Thyroid gland (tissue), 4 donors: ENCODE measurements at regions not wholly inside any gene's neighbourhood (a gene's known extent, or its start where the extent isn't known, plus 50 kb on each side); places are given as distances from the start of the nearest gene placed in this dataset.

Experiments used
- POLR2A ChIP-seq, 2 donors: fragments of 450-650 bp; IDR thresholded peaks; one replicate each; pipeline ENCODE4 v1.6.1; 2017; ENCODE audit warnings: antibody characterized with exemption in 2 of 2, mild to moderate bottlenecking in 2 of 2, moderate library complexity in 1 of 2
- TF ChIP-seq, protein P1 (sequence below), 6 experiments: fragments of 200-600 bp in 3 of 6; fragments of 450-650 bp in 3 of 6; sonication (generic) in 3 of 6; IDR thresholded peaks; one replicate each; pipeline ENCODE4 v1.5.1; 2016 to 2019; ENCODE audit warnings: antibody characterized with exemption in 6 of 6, mild to moderate bottlenecking in 2 of 6, inconsistent platforms in 1 of 6, moderate library complexity in 1 of 6

DNA sequence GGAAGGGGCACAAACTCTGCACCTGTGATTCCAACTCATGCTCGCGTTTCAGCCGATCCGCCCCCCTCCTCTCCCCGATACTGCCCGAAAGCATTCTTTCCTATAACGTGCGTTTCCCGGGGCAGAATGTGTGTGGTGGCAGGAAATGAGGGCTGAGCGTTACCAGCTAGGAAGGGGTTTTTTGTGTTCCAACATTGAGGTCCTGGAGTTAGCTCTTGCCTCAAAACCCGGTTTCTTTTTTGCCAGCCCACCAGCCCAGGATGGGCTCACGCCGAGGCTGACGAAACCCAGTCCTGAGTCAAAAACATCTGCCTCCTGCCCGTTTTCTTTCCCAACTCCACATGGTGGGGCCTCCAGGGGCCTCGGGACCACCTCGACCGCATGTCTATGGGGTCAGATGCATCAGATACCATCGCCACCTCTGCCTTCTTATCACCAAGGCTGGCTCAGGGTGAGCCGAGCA lies 113.7 kb upstream of the COPS8 start:
- TF ChIP-seq, protein P1, sequence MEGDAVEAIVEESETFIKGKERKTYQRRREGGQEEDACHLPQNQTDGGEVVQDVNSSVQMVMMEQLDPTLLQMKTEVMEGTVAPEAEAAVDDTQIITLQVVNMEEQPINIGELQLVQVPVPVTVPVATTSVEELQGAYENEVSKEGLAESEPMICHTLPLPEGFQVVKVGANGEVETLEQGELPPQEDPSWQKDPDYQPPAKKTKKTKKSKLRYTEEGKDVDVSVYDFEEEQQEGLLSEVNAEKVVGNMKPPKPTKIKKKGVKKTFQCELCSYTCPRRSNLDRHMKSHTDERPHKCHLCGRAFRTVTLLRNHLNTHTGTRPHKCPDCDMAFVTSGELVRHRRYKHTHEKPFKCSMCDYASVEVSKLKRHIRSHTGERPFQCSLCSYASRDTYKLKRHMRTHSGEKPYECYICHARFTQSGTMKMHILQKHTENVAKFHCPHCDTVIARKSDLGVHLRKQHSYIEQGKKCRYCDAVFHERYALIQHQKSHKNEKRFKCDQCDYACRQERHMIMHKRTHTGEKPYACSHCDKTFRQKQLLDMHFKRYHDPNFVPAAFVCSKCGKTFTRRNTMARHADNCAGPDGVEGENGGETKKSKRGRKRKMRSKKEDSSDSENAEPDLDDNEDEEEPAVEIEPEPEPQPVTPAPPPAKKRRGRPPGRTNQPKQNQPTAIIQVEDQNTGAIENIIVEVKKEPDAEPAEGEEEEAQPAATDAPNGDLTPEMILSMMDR (IDR thresholded peaks at IDR 0.05): no peak
- TF ChIP-seq POLR2A (IDR thresholded peaks at IDR 0.05): no peak
